Naive thymus-derived CD8-positive, alpha-beta T cell (primary cell): ENCODE measurements at regions not wholly inside any gene's neighbourhood (a gene's known extent, or its start where the extent isn't known, plus 50 kb on each side); places are given as distances from the start of the nearest gene placed in this dataset.
A peak's percentile ranks its signal among the peaks of the same experiment; 100 is the strongest.
"Not testable (repeated sequence)": the region's sequence is repeated elsewhere in the genome, so short reads cannot be mapped to it uniquely, and the experiment has no call there.

Experiments used
- ATAC-seq, 2 donors: fragments of 150-1000 bp; cut with Tn5 transposase in 1 of 2; sonication (Bioruptor Pico), chemical (Tn5 transposase) in 1 of 2; 1 replicate in 1 of 2; 2 replicates in 1 of 2; pipeline ENCODE4 v1.10.0; 2021; ENCODE audit warnings: mild to moderate bottlenecking in 2 of 2, moderate library complexity in 2 of 2
- POLR2A ChIA-PET: fragments of 350-600 bp; sonication (Branson Sonifier 250); formaldehyde crosslinking; loops from one replicate; lab custom pipeline; 2021; ENCODE audit warnings: antibody characterized with exemption; lab: Charles Lee
- DNase-seq, 10 donors: peaks; one replicate each; pipeline versions ENCODE4 v3.0.0 to v3.0.0-alpha.2; 2020 to 2022
- H3K27ac Mint-ChIP-seq, 10 donors: one replicate each; pipeline ENCODE4 v1.8.0; 2020 to 2022; ENCODE audit warnings: mild to moderate bottlenecking in 10 of 10, mixed read lengths in 10 of 10, moderate library complexity in 4 of 10, inconsistent platforms in 1 of 10
- H3K27me3 Mint-ChIP-seq, 5 donors: one replicate each; pipeline ENCODE4 v1.8.0; 2021 to 2022; ENCODE audit warnings: mixed read lengths in 5 of 5
- H3K36me3 Mint-ChIP-seq, 3 donors: one replicate each; pipeline ENCODE4 v1.8.0; 2020 to 2022; ENCODE audit warnings: mixed read lengths in 3 of 3, mild to moderate bottlenecking in 2 of 3, inconsistent platforms in 1 of 3
- H3K4me1 Mint-ChIP-seq, 4 donors: one replicate each; pipeline ENCODE4 v1.8.0; 2021 to 2022; ENCODE audit warnings: mixed read lengths in 4 of 4
- H3K4me3 Mint-ChIP-seq, 10 donors: one replicate each; pipeline ENCODE4 v1.8.0; 2020 to 2022; ENCODE audit warnings: mild to moderate bottlenecking in 10 of 10, mixed read lengths in 10 of 10, moderate library complexity in 6 of 10, inconsistent platforms in 1 of 10
- H3K9me3 Mint-ChIP-seq, 9 donors: one replicate each; pipeline ENCODE4 v1.8.0; 2020 to 2022; ENCODE audit warnings: mixed read lengths in 9 of 9, mild to moderate bottlenecking in 3 of 9, inconsistent platforms in 1 of 9, moderate library complexity in 1 of 9

DNA sequence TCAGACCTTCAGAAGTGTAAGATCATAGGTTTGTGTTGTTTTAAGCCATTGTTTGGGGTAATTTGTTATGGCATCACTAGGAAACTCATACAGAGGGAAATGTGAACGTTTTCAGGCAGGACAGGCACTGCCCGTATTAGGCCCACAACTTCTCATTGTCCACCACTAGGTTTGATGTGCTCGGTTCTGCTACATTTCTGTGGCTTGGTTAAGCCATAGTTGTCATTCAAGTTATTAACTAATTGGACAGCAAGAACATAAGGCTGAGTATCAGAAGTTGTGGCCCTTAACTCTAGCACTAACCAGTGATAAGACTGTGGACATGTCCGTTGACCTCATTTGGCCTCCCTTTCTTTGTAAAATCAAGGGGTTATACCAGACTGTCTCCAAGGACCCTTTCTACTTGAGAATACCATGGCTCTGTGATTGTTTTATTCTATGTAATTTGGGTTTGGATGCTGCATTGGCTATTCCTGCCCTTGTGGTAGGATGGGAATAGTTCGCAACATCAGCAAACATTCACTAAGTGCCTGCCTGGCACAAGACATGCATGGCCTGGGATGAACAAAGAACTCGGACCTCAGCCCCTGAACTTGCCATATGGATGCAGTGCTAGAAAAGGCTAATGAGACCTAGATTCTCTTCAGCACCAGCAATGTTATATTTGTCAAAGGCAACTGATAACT, 85.7 kb downstream of the CCDC71L start:
- Mint-ChIP-seq H3K27me3 (peaks cover 8 to 20% (median 10%) of the 10 kb centered on the region in 5 donors), H3K36me3 (no peaks in the 10 kb centered on the region), H3K4me3 (no peak overlapping the region), H3K27ac (no peak overlapping the region), H3K9me3 (no peaks in the 10 kb centered on the region), H3K4me1 (no peaks in the 10 kb centered on the region)
- DNase-seq (no peak), ATAC-seq (no peak)
- POLR2A ChIA-PET: no interaction called here

GRCh38 chr7:106573738-106574137, 87.2 kb downstream of the CCDC71L start:
- Mint-ChIP-seq H3K36me3 (no peaks in the 10 kb centered on the region), H3K4me3 (no peak overlapping the region), H3K4me1 (no peaks in the 10 kb centered on the region), H3K9me3 (no peaks in the 10 kb centered on the region), H3K27ac (no peak overlapping the region), H3K27me3 (peaks cover 8 to 20% (median 10%) of the 10 kb centered on the region in 5 donors)
- POLR2A ChIA-PET: no interaction called here
- ATAC-seq (no peak), DNase-seq (no peak)

DNA sequence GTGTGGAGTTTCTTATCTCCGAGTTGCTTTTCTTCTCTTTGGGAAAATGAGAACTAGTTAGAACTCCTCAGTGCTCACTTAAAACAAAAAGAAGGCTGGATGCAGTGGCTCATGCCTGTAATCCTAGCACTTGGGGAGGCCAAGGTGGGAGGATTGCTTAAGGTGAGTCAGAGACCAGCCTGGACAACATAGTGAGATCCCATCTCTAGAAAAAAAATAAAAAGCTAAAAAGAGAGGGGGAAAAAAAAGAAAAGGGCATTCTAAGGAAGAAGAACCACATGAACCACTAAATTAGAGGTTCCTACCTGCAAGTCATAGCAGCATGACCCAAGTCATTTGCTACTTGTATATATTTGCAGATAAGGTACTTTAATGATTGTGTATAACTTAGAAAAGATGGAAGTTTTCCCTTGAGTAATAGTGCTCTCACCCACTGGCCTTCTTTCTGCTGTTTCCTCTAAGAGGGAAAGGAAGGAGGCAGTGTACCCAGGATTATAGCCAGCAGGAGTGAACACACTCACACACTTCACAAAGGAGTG, 87.8 kb downstream of the CCDC71L start:
- POLR2A ChIA-PET: no interaction called here
- ATAC-seq (no peak), DNase-seq (no peak)
- Mint-ChIP-seq H3K9me3 (no peaks in the 10 kb centered on the region), H3K36me3 (no peaks in the 10 kb centered on the region), H3K27ac (no peak overlapping the region), H3K27me3 (peaks cover 7 to 20% (median 10%) of the 10 kb centered on the region in 5 donors), H3K4me1 (no peaks in the 10 kb centered on the region), H3K4me3 (no peak overlapping the region)

GRCh38 chr7:106572394-106573124, 88.4 kb downstream of the CCDC71L start:
- Mint-ChIP-seq H3K27me3 (peaks cover 7 to 20% (median 11%) of the 10 kb centered on the region in 5 donors), H3K4me3 (no peak overlapping the region), H3K9me3 (no peaks in the 10 kb centered on the region), H3K36me3 (no peaks in the 10 kb centered on the region), H3K4me1 (no peaks in the 10 kb centered on the region), H3K27ac (no peak overlapping the region)
- POLR2A ChIA-PET: no interaction called here
- DNase-seq: no peak
- no peak for ATAC-seq

GRCh38 chr7:106571563-106571962, 89.4 kb downstream of the CCDC71L start:
- Mint-ChIP-seq H3K4me1 (no peaks in the 10 kb centered on the region), H3K4me3 (no peak overlapping the region), H3K36me3 (no peaks in the 10 kb centered on the region), H3K27ac (no peak overlapping the region), H3K9me3 (no peaks in the 10 kb centered on the region), H3K27me3 (peaks cover 7 to 20% (median 11%) of the 10 kb centered on the region in 5 donors)
- DNase-seq (no peak), ATAC-seq (no peak)
- POLR2A ChIA-PET: no interaction called here

DNA sequence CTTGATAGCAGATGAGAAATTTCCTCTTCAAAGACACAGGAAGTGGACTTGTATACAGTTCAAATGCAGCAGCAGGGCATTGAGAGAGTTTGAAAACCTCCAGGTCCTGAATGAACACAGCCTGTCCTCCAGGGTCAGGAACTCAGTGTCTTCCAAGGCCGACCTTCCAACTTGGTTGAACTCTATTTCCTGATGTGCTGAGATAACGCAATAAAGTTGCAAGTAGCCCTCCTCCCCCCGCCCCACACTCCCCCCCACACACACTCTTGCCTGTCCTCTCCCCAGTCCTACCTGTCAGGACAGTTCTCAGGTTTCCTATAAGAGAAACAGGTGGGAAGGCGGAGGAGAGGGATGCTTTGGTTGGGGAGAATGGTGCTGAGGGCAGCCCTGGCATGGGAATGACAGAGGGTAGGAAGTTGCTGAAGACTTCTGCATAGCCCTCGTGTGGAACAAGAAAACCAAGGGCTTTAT, 90.0 kb downstream of the CCDC71L start:
- Mint-ChIP-seq H3K9me3 (no peaks in the 10 kb centered on the region), H3K27me3 (peaks cover 7 to 20% (median 14%) of the 10 kb centered on the region in 5 donors), H3K27ac (no peak overlapping the region), H3K4me1 (no peaks in the 10 kb centered on the region), H3K36me3 (no peaks in the 10 kb centered on the region), H3K4me3 (no peak overlapping the region)
- ATAC-seq: no peak
- POLR2A ChIA-PET: no interaction called here
- DNase-seq: no peak

- POLR2A ChIA-PET: no interaction called here
- Mint-ChIP-seq H3K9me3 (no peaks in the 10 kb centered on the region), H3K4me3 (no peak overlapping the region), H3K4me1 (no peaks in the 10 kb centered on the region), H3K36me3 (no peaks in the 10 kb centered on the region), H3K27ac (peak overlapping the region in 1 of 10 donors; percentile 45), H3K27me3 (peaks cover 7 to 20% (median 14%) of the 10 kb centered on the region in 5 donors)
- DNase-seq: no peak
- no peak for ATAC-seq
Measured at GRCh38 chr7:106570146-106570545, 90.8 kb downstream of the CCDC71L start.

DNA sequence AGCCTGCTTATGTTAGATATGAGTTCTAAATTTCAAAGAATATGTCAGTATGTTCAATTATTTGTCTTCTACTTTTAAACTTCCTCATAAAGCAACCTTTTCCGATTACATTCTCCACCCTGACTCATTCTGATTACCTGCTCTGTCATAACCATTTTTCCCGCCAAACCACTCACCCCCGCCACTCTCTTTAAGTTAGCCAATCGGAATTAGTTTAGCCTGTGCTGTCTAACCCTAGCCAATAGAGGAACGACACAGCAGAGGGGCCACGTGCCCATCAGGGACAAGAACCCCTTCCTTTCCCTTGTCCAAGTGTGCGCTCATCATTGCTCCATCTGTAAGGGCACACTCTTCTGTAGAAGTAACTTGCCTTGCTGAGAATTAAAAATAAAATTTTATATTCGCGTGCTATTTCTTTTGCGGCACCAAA, 91.4 kb downstream of the CCDC71L start:
- H3K4me3 Mint-ChIP-seq: no peak overlapping the region
- DNase-seq (no peak), ATAC-seq (no peak)
- peaks cover 7 to 20% (median 11%) of the 10 kb centered on the region in 5 donors for H3K27me3 Mint-ChIP-seq
- no peak overlapping the region for H3K27ac Mint-ChIP-seq
- POLR2A ChIA-PET: no interaction called here
- no peaks in the 10 kb centered on the region for H3K36me3 Mint-ChIP-seq
- no peaks in the 10 kb centered on the region for H3K4me1 Mint-ChIP-seq
- no peaks in the 10 kb centered on the region for H3K9me3 Mint-ChIP-seq

DNA sequence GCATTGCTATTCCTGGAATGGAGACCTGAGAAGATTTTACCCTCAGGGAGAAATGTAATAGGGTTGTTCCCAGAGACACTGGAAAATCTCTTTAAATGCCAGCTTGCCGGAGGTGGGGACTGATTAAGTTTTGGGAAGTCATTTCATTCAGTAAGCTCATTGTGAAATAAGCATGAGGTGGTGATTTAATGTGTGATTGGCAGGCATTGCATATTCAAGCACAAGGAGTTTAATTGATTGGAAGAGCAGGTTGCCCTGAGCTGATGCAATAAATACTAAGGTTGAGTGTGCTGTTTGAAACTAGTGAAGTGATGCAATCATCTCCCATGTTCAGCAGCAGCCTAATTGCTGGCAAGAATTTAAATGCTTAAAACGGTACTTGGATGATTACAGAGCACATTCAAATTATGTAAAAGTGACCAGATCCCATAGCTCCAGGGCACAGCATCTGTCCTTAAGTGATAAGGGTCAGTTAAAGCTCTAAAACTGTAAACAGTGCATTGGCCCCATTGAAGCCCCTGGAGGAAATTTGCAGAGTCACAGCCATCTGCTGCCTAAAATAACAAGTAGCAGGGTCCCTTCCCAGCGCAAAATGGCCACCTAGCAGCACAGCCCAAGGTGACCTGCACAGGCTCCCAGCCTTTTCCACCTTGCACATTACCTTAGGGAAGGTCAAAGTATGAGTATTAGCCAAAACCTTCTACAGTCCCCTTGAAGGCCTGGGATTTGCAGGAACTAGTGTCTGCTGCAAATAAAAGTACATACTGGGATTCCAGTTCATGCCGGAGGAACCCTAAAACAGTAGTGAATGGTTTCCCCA, 92.1 kb downstream of the CCDC71L start:
- Mint-ChIP-seq H3K4me3 (no peak overlapping the region), H3K36me3 (no peaks in the 10 kb centered on the region), H3K4me1 (no peaks in the 10 kb centered on the region), H3K9me3 (no peaks in the 10 kb centered on the region), H3K27ac (no peak overlapping the region), H3K27me3 (peaks cover 7 to 20% (median 11%) of the 10 kb centered on the region in 5 donors)
- POLR2A ChIA-PET: no interaction called here
- ATAC-seq (no peak), DNase-seq (no peak)

- Mint-ChIP-seq H3K4me1 (no peaks in the 10 kb centered on the region), H3K4me3 (no peak overlapping the region)
Measured at GRCh38 chr7:106568002-106568679, 92.8 kb downstream of the CCDC71L start.

DNA sequence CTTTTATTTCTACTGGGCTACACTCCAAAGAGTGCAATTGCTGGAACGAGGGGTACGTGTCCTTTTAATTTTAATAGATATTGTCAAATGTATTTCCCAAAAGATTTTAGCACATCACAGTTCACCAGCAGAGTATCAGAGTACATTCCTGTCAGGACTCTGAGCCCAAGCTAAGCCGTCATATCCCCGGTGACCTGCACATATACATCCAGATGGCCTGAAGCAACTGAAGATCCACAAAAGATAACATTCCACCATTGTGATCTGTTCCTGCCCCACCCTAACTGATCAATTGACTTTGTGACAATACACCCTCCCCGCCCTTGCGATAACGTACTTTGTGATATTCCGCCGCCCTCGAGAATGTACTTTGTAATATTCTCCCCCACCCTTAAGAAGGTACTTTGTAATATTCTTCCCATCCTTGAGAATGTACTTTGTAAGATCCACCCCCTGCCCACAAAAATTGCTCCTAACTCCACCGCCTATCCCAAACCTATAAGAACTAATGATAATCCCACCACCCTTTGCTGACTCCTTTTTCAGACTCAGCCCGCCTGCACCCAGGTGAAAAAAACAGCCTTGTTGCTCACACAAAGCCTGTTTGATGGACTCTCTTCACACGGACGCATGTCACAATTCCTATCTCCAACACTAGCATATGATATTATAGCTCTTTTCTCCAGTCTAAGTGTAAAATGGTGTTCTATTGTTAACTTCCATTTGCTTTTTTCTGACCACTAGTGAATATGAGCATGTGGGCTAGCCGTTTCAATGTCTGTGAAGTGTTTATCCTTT, 93.6 kb downstream of the CCDC71L start:
- POLR2A ChIA-PET, H3K36me3 Mint-ChIP-seq, H3K27ac Mint-ChIP-seq, H3K9me3 Mint-ChIP-seq, ATAC-seq, DNase-seq, H3K4me1 Mint-ChIP-seq, H3K4me3 Mint-ChIP-seq: not testable (repeated sequence)
- peaks cover under 1 to 14% (median 7%) of the 10 kb centered on the region in 5 donors for H3K27me3 Mint-ChIP-seq

More at GRCh38 chr7:106568002-106568679, 92.8 kb downstream of the CCDC71L start:
- ATAC-seq: no peak
- no peak for DNase-seq
- no peaks in the 10 kb centered on the region for H3K36me3 Mint-ChIP-seq
- H3K9me3 Mint-ChIP-seq: no peaks in the 10 kb centered on the region
- POLR2A ChIA-PET: no interaction called here
- peaks cover 7 to 14% (median 7%) of the 10 kb centered on the region in 5 donors for H3K27me3 Mint-ChIP-seq
- H3K27ac Mint-ChIP-seq: no peak overlapping the region

DNA sequence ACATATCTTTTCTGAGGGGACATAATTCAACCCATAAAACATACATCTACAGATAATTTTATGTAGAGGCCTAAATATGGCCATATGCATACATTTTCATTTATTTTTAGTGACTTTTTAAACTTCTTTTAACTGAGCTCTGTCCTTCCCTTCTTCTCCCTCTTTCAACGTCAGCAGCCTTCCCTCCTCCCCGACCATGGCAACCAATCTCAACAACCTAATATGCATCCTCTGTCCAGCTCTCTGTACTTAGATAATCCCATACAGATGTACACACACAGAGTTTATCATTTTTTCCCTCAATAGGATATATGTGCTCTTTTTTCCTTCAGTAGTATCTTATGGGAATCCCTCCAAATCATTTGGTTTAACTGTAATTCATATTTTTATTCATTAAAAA, 94.3 kb downstream of the CCDC71L start:
- no peak for DNase-seq
- Mint-ChIP-seq H3K36me3 (no peaks in the 10 kb centered on the region), H3K4me1 (no peaks in the 10 kb centered on the region), H3K27me3 (peaks cover 0 to 14% (median 3%) of the 10 kb centered on the region in 5 donors), H3K27ac (no peak overlapping the region), H3K4me3 (no peak overlapping the region), H3K9me3 (no peaks in the 10 kb centered on the region)
- ATAC-seq: no peak
- POLR2A ChIA-PET: no interaction called here
